Hepatocyte (in vitro differentiated cells): ENCODE measurements at regions not wholly inside any gene's neighbourhood (a gene's known extent, or its start where the extent isn't known, plus 50 kb on each side); places are given as distances from the start of the nearest gene placed in this dataset.

Source experiments
- CTCF ChIP-seq: fragments of 200-600 bp; sonication (generic); IDR thresholded peaks from 2 replicates; pipeline ENCODE4 v1.5.1; 2016; ENCODE audit warnings: antibody characterized with exemption, mild to moderate bottlenecking; ENCODE audit not compliant: poor library complexity
- EZH2 ChIP-seq: fragments of 200-600 bp; sonication (generic); IDR thresholded peaks from 2 replicates; pipeline ENCODE4 v1.6.1; 2016; ENCODE audit warnings: antibody characterized with exemption, mild to moderate bottlenecking, borderline replicate concordance
- EZH2phosphoT487 ChIP-seq: fragments of 200-600 bp; sonication (generic); IDR thresholded peaks from one replicate; pipeline ENCODE4 v1.6.1; 2018; ENCODE audit warnings: antibody characterized with exemption, mild to moderate bottlenecking, low read depth, moderate library complexity; ENCODE audit not compliant: unreplicated experiment, severe bottlenecking

DNA sequence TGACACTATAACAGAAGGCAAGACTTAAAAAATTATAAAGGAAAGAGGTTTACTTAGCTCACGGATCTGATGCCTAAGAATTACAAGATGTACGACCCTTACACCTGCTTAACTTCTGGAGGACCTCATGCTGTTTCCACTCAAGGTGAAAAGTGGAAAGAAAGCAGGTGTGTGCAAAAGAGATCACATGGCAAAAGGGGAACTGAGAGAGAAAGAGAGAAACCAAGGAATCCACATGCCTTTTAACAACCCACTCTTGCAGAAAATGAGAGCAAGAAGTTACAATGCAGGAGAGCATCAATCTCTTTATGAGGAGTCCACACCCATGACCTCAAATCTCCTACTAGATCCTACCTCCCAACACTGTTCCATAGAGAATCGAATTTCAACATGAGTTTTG is 2382.2 kb downstream of the TP53TG3F start:
- no peak for TF ChIP-seq CTCF
- no peak for TF ChIP-seq EZH2
- no peak for TF ChIP-seq EZH2phosphoT487
